ENCODE measurements at regions not wholly inside any gene's neighbourhood (a gene's known extent, or its start where the extent isn't known, plus 50 kb on each side); places are given as distances from the start of the nearest gene placed in this dataset.

DNA sequence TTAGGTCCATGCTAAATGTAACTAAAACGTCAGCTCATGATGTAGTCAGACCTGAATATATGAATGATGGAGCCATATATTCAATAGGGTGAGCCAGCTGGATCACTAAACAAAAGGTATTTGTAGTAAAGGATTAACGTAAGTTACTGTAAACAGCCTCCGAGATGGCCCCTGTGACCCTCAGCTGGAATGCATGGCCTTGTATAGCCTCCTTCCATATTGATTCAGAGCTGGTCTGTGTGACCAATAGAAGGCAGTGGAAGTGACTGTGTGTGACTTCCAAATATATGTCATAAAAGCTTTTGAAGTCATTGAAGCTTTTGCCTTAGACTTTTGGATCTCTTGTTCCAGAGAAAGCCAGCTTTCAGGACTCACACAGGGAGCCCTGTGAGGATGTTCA is 154.4 kb upstream of the CHD1 start:
- TF ChIP-seq, protein P1, sequence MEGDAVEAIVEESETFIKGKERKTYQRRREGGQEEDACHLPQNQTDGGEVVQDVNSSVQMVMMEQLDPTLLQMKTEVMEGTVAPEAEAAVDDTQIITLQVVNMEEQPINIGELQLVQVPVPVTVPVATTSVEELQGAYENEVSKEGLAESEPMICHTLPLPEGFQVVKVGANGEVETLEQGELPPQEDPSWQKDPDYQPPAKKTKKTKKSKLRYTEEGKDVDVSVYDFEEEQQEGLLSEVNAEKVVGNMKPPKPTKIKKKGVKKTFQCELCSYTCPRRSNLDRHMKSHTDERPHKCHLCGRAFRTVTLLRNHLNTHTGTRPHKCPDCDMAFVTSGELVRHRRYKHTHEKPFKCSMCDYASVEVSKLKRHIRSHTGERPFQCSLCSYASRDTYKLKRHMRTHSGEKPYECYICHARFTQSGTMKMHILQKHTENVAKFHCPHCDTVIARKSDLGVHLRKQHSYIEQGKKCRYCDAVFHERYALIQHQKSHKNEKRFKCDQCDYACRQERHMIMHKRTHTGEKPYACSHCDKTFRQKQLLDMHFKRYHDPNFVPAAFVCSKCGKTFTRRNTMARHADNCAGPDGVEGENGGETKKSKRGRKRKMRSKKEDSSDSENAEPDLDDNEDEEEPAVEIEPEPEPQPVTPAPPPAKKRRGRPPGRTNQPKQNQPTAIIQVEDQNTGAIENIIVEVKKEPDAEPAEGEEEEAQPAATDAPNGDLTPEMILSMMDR (conservative IDR thresholded peaks at IDR 0.05) = no peak
- no peak for TF ChIP-seq ZFX (IDR thresholded peaks at IDR 0.05)

All from C4-2B (cell line).